Activated T-helper 9 cell treated with anti-CD3 and anti-CD28 coated beads, Interleukin-2, amount 50 U/mL, for 16 hours (primary cell): ENCODE measurements at regions not wholly inside any gene's neighbourhood (a gene's known extent, or its start where the extent isn't known, plus 50 kb on each side); places are given as distances from the start of the nearest gene placed in this dataset.

Experiments
- DNase-seq: peaks from one replicate; pipeline ENCODE4 v3.0.0-alpha.2; 2020; ENCODE audit warnings: low read depth

GRCh38 chr5:173689737-173690360 lies 73.4 kb upstream of the BOD1 start:
- DNase-seq: no peak

GRCh38 chr5:173691931-173692330 lies 75.5 kb upstream of the BOD1 start:
- no peak for DNase-seq

- no peak for DNase-seq
Measured at GRCh38 chr5:173693670-173694069, 77.2 kb upstream of the BOD1 start.

GRCh38 chr5:173696216-173696615 lies 79.8 kb upstream of the BOD1 start:
- no peak for DNase-seq

- DNase-seq: no peak
Measured at GRCh38 chr5:173697931-173698579, 81.6 kb upstream of the BOD1 start.

- DNase-seq: no peak
Measured at GRCh38 chr5:173699966-173700365, 83.5 kb upstream of the BOD1 start.

- no peak for DNase-seq
Measured at GRCh38 chr5:173703466-173703865, 87.0 kb upstream of the BOD1 start.

GRCh38 chr5:173704615-173705511 lies 88.4 kb upstream of the BOD1 start:
- no peak for DNase-seq

GRCh38 chr5:173705512-173706044 lies 89.1 kb upstream of the BOD1 start:
- no peak for DNase-seq

GRCh38 chr5:173706700-173707099 lies 90.2 kb upstream of the BOD1 start:
- DNase-seq: no peak

- no peak for DNase-seq
Measured at GRCh38 chr5:173707392-173707791, 90.9 kb upstream of the BOD1 start.

GRCh38 chr5:173709145-173709544 lies 92.7 kb upstream of the BOD1 start:
- DNase-seq: no peak

GRCh38 chr5:173709761-173710160 lies 93.3 kb upstream of the BOD1 start:
- no peak for DNase-seq

- no peak for DNase-seq
Measured at GRCh38 chr5:173710528-173710927, 94.1 kb upstream of the BOD1 start.

- no peak for DNase-seq
Measured at GRCh38 chr5:173711466-173711865, 95.0 kb upstream of the BOD1 start.

- DNase-seq: no peak
Measured at GRCh38 chr5:173712609-173713175, 96.2 kb upstream of the BOD1 start.

- DNase-seq: no peak
Measured at GRCh38 chr5:173714551-173715428, 98.3 kb upstream of the BOD1 start.

GRCh38 chr5:173715607-173716006 lies 99.2 kb upstream of the BOD1 start:
- DNase-seq: no peak

GRCh38 chr5:173716058-173716682 lies 99.7 kb upstream of the BOD1 start:
- DNase-seq: no peak

GRCh38 chr5:173717959-173718358 lies 101.5 kb upstream of the BOD1 start:
- no peak for DNase-seq

GRCh38 chr5:173718469-173718868 lies 102.0 kb upstream of the BOD1 start:
- no peak for DNase-seq
